ENCODE measurements at regions not wholly inside any gene's neighbourhood (a gene's known extent, or its start where the extent isn't known, plus 50 kb on each side); places are given as distances from the start of the nearest gene placed in this dataset.
A peak's percentile ranks its signal among the peaks of the same experiment; 100 is the strongest.

- DNase-seq: no peak
These were observed 272.5 kb downstream of the DHX35 start for GRCh38 chr20:39234520-39235095.

GRCh38 chr20:39233755-39234154, 271.6 kb downstream of the DHX35 start:
- DNase-seq: no peak

- no peak for DNase-seq
These were observed 265.3 kb downstream of the DHX35 start for GRCh38 chr20:39227416-39227815.

- DNase-seq: no peak
These were observed 263.8 kb downstream of the DHX35 start for GRCh38 chr20:39225978-39226377.

DNA sequence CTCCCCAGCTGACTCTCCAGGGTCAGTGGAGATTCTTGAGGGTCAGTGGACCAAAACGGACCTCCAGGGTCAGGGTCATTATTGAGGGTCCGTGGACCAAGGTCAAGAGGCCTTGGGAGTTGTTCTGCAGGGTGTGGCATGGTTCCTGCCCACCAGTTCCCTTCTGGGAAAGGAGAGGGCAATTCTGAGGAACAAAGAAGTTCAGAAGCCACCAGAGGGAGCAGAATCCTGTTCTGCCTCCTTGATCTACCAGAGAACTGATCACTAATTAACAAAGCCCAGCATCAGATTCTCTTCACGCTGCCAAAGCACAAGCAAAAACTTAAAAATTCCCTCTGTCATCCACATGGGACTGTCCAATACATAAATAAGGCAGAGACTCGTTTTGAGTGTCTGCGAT, 263.4 kb downstream of the DHX35 start:
- no peak for DNase-seq

- no peak for DNase-seq
These were observed 260.0 kb downstream of the DHX35 start for GRCh38 chr20:39222101-39222500.

- no peak for DNase-seq
These were observed 254.1 kb downstream of the DHX35 start for GRCh38 chr20:39216195-39216594.

DNA sequence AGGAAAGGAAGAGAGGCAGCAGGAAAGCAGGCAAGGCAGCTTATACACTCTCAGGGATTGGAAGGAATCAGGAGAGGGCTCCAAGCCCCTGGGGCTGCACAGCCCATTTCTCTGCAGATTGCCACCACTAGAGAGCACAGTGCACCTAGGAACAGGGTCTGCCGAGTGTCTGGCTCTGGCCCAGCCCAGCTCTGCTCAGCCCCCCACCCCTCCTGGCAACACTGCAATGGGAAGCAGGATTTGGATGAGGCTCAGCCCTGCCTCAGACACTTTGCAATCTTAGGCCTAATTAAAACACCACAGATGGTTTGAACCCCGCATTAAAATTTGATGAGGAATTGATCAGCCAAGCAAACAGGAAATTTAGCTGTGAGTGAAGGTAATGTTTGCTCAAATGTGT, 252.7 kb downstream of the DHX35 start:
- peak; percentile 53 for DNase-seq

GRCh38 chr20:39213476-39214145, 251.5 kb downstream of the DHX35 start:
- DNase-seq: no peak

GRCh38 chr20:39211060-39211748, 249.1 kb downstream of the DHX35 start:
- DNase-seq: no peak

- DNase-seq: no peak
These were observed 248.3 kb downstream of the DHX35 start for GRCh38 chr20:39210341-39211036.

GRCh38 chr20:39206899-39207564, 244.9 kb downstream of the DHX35 start:
- no peak for DNase-seq

GRCh38 chr20:39195582-39196021, 233.5 kb downstream of the DHX35 start:
- no peak for DNase-seq

GRCh38 chr20:39190666-39191570, 228.8 kb downstream of the DHX35 start:
- DNase-seq: no peak

- DNase-seq: no peak
These were observed 226.2 kb downstream of the DHX35 start for GRCh38 chr20:39188266-39188765.

- DNase-seq: no peak
These were observed 219.3 kb downstream of the DHX35 start for GRCh38 chr20:39181490-39181889.

GRCh38 chr20:39176457-39176856, 214.3 kb downstream of the DHX35 start:
- DNase-seq: no peak

- DNase-seq: no peak
These were observed 208.8 kb downstream of the DHX35 start for GRCh38 chr20:39170896-39171463.

- DNase-seq: no peak
These were observed 203.0 kb downstream of the DHX35 start for GRCh38 chr20:39165099-39165498.

DNA sequence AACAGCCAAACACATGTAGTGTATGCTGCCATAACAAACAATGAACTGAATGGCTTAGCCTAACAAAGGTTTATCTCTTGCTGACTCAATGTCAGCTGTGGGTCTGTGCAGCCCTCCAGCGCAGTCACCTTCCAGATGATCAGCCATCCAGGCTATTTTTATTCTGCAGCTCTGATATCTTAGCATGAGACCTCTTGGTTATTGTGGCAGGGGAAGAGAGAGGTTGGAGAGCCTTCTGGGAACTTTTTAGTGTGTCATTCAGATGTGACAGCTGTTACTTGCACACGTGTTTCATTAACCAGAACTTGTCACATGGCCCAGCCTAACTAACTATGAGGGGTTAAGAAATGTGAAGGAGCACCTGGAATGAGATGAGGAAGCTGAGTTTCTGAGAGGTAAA, 202.5 kb downstream of the DHX35 start:
- no peak for DNase-seq

- no peak for DNase-seq
These were observed 201.8 kb downstream of the DHX35 start for GRCh38 chr20:39163993-39164392.
